Transverse colon (tissue), 4 donors: ENCODE measurements at regions not wholly inside any gene's neighbourhood (a gene's known extent, or its start where the extent isn't known, plus 50 kb on each side); places are given as distances from the start of the nearest gene placed in this dataset.

Experiments used
- CTCF ChIP-seq, 5 experiments: fragments of 200-600 bp in 3 of 5; fragments of 450-650 bp in 2 of 5; sonication (generic) in 3 of 5; IDR thresholded peaks; 1 replicate in 2 of 5; 2 replicates in 3 of 5; pipeline ENCODE4 v1.5.1; 2016 to 2017; ENCODE audit warnings: antibody characterized with exemption in 5 of 5, inconsistent platforms in 3 of 5, mild to moderate bottlenecking in 2 of 5, moderate library complexity in 1 of 5
- POLR2AphosphoS5 ChIP-seq, 3 donors: sonication (generic); formaldehyde crosslinking; IDR thresholded peaks; one replicate each; pipeline ENCODE4 v1.6.1; 2016; ENCODE audit warnings: antibody characterized with exemption in 3 of 3

GRCh38 chrX:98490670-98491069 lies 1607.0 kb downstream of the RPA4 start:
- TF ChIP-seq CTCF (IDR thresholded peaks at IDR 0.05) (no peak), POLR2AphosphoS5 (IDR thresholded peaks at IDR 0.05) (no peak)
